HL-60 (cell line): ENCODE measurements at regions not wholly inside any gene's neighbourhood (a gene's known extent, or its start where the extent isn't known, plus 50 kb on each side); places are given as distances from the start of the nearest gene placed in this dataset.

Experiments used
- GABPA ChIP-seq: IDR thresholded peaks from 2 replicates; pipeline ENCODE4 v1.6.1; 2012; ENCODE audit warnings: low read depth
- POLR2AphosphoS5 ChIP-seq: IDR thresholded peaks from 2 replicates; pipeline ENCODE4 v1.6.1; 2012; ENCODE audit warnings: low read depth
- SPI1 ChIP-seq: IDR thresholded peaks from 2 replicates; pipeline ENCODE4 v1.6.1; 2012; ENCODE audit warnings: low read depth, mild to moderate bottlenecking, borderline replicate concordance
- TF ChIP-seq, protein P1 (sequence below): IDR thresholded peaks from one replicate; pipeline ENCODE4 v1.5.1; 2011; ENCODE audit warnings: low read length, control low read depth, inconsistent platforms; ENCODE audit not compliant: insufficient read depth
- TF ChIP-seq, protein P2 (sequence below): IDR thresholded peaks from 2 replicates; pipeline ENCODE4 v1.6.1; 2012; ENCODE audit warnings: low read depth; ENCODE audit not compliant: insufficient replicate concordance

DNA sequence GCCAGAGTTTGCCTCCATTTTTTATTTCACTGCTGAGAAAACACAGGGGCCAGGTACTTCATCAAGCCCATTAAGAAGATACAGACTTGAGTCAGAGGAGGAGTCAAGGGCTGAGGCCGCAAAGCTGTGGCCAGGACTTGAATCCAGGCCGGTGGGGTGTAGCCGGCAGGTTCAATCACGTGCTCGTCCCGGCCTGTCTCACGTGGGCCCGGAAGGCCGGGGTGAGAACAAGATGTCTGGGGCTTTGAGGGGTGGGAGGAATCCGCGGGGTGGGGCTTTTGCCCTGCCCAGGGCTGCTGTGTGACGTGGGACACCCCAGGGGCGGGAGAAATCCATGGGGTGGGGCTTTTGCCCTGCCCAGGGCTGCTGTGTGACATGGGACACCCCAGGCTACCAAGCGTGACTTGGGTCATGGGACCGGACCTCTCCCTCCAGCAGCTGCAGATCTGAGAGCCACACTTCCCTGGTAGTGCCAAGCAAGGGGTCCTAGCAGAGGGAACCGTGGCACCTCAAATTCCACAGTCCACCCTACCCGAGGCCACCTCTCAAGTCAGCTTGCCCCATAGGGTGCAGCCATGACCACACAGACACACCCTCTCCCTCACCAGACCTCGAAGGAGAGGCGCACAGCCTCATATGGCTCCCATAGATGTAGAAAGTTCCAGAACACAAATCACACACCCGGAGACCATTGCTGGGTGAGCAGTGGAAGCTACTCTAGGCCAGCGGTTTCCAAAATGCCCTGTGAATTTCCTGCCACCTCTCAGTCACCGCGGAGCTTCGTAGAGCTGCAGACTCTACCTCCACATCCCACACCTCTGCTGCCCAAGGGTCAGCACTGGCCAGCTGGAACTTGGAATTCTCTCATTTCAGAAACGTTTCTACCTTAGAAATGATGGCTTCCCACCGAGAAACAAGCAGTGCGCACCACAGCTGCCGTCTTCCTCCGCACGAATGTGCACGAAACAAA, 156.1 kb downstream of the DLL1 start:
- TF ChIP-seq, protein P1, sequence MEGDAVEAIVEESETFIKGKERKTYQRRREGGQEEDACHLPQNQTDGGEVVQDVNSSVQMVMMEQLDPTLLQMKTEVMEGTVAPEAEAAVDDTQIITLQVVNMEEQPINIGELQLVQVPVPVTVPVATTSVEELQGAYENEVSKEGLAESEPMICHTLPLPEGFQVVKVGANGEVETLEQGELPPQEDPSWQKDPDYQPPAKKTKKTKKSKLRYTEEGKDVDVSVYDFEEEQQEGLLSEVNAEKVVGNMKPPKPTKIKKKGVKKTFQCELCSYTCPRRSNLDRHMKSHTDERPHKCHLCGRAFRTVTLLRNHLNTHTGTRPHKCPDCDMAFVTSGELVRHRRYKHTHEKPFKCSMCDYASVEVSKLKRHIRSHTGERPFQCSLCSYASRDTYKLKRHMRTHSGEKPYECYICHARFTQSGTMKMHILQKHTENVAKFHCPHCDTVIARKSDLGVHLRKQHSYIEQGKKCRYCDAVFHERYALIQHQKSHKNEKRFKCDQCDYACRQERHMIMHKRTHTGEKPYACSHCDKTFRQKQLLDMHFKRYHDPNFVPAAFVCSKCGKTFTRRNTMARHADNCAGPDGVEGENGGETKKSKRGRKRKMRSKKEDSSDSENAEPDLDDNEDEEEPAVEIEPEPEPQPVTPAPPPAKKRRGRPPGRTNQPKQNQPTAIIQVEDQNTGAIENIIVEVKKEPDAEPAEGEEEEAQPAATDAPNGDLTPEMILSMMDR = no peak
- TF ChIP-seq POLR2AphosphoS5 (no peak), GABPA (no peak), SPI1 (no peak)
- TF ChIP-seq, protein P2, sequence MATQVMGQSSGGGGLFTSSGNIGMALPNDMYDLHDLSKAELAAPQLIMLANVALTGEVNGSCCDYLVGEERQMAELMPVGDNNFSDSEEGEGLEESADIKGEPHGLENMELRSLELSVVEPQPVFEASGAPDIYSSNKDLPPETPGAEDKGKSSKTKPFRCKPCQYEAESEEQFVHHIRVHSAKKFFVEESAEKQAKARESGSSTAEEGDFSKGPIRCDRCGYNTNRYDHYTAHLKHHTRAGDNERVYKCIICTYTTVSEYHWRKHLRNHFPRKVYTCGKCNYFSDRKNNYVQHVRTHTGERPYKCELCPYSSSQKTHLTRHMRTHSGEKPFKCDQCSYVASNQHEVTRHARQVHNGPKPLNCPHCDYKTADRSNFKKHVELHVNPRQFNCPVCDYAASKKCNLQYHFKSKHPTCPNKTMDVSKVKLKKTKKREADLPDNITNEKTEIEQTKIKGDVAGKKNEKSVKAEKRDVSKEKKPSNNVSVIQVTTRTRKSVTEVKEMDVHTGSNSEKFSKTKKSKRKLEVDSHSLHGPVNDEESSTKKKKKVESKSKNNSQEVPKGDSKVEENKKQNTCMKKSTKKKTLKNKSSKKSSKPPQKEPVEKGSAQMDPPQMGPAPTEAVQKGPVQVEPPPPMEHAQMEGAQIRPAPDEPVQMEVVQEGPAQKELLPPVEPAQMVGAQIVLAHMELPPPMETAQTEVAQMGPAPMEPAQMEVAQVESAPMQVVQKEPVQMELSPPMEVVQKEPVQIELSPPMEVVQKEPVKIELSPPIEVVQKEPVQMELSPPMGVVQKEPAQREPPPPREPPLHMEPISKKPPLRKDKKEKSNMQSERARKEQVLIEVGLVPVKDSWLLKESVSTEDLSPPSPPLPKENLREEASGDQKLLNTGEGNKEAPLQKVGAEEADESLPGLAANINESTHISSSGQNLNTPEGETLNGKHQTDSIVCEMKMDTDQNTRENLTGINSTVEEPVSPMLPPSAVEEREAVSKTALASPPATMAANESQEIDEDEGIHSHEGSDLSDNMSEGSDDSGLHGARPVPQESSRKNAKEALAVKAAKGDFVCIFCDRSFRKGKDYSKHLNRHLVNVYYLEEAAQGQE = no peak
